SK-N-SH treated with all-trans-retinoic acid at 6 μM for 48 hours (cell line): ENCODE measurements at regions not wholly inside any gene's neighbourhood (a gene's known extent, or its start where the extent isn't known, plus 50 kb on each side); places are given as distances from the start of the nearest gene placed in this dataset.

Source experiments
- ATAC-seq: fragments of 200-7000 bp; cut with Tn5 transposase; 3 replicates; pipeline ENCODE4 v1.9.1; 2020; ENCODE audit warnings: mild to moderate bottlenecking, moderate library complexity
- ARNTL ChIP-seq: fragments of 450-650 bp; formaldehyde crosslinking; IDR thresholded peaks from 2 replicates; pipeline ENCODE4 v1.5.0; 2020; ENCODE audit warnings: low read depth, mild to moderate bottlenecking, moderate library complexity, borderline replicate concordance
- BACH2 ChIP-seq: fragments of 250-450 bp; sonication (Bioruptor Pico); IDR thresholded peaks from 2 replicates; pipeline ENCODE4 v1.9.0; 2021; ENCODE audit warnings: mild to moderate bottlenecking, borderline replicate concordance
- CREB5 ChIP-seq: fragments of 250-450 bp; sonication (Bioruptor Pico); IDR thresholded peaks from 2 replicates; pipeline ENCODE4 v1.5.1; 2020; ENCODE audit warnings: low read depth, mild to moderate bottlenecking, moderate library complexity
- CSDC2 ChIP-seq: fragments of 250-450 bp; sonication (Bioruptor Pico); IDR thresholded peaks from 2 replicates; pipeline ENCODE4 v1.5.0; 2020; ENCODE audit warnings: mild to moderate bottlenecking, moderate library complexity
- CSRNP3 ChIP-seq: fragments of 250-450 bp; sonication (Bioruptor Pico); IDR thresholded peaks from 2 replicates; pipeline ENCODE4 v1.5.1; 2021; ENCODE audit warnings: mild to moderate bottlenecking, moderate library complexity
- ESRRG ChIP-seq: fragments of 250-450 bp; sonication (Bioruptor Pico); IDR thresholded peaks from 2 replicates; pipeline ENCODE4 v1.6.1; 2021; ENCODE audit warnings: mild to moderate bottlenecking
- GLIS3 ChIP-seq: fragments of 250-450 bp; sonication (Bioruptor Pico); IDR thresholded peaks from 2 replicates; pipeline ENCODE4 v1.5.0; 2020; ENCODE audit warnings: mild to moderate bottlenecking, moderate library complexity
- ISL1 ChIP-seq: fragments of 250-450 bp; sonication (Bioruptor Pico); IDR thresholded peaks from 2 replicates; pipeline ENCODE4 v2.1.2; 2022; ENCODE audit warnings: mild to moderate bottlenecking, moderate library complexity
- OSR1 ChIP-seq: fragments of 250-450 bp; sonication (Bioruptor Pico); IDR thresholded peaks from 2 replicates; pipeline ENCODE4 v1.8.0; 2022; ENCODE audit warnings: moderate library complexity, mild to moderate bottlenecking, inconsistent platforms
- PPARA ChIP-seq: fragments of 250-450 bp; sonication (Bioruptor Pico); IDR thresholded peaks from 2 replicates; pipeline ENCODE4 v1.5.0; 2020; ENCODE audit warnings: mild to moderate bottlenecking, borderline replicate concordance
- RARB ChIP-seq: fragments of 250-450 bp; sonication (Bioruptor Pico); IDR thresholded peaks from 2 replicates; pipeline ENCODE4 v1.8.0; 2021; ENCODE audit warnings: mild to moderate bottlenecking, moderate library complexity
- SNAI2 ChIP-seq: fragments of 250-450 bp; sonication (Bioruptor Pico); IDR thresholded peaks from 2 replicates; pipeline ENCODE4 v1.5.0; 2020; ENCODE audit warnings: mild to moderate bottlenecking, moderate library complexity
- TCF4 ChIP-seq: fragments of 250-450 bp; sonication (Bioruptor Pico); IDR thresholded peaks from 2 replicates; pipeline ENCODE4 v1.8.0; 2021; ENCODE audit warnings: mild to moderate bottlenecking, moderate library complexity, borderline replicate concordance
- TOX ChIP-seq: fragments of 250-450 bp; sonication (Bioruptor Pico); IDR thresholded peaks from 2 replicates; pipeline ENCODE4 v1.8.0; 2021; ENCODE audit warnings: mild to moderate bottlenecking, moderate library complexity, borderline replicate concordance
- ZC3H10 ChIP-seq: fragments of 250-450 bp; sonication (Bioruptor Pico); IDR thresholded peaks from 2 replicates; pipeline ENCODE4 v1.5.1; 2021; ENCODE audit warnings: mild to moderate bottlenecking, moderate library complexity
- ZFP3 ChIP-seq: fragments of 250-450 bp; sonication (Bioruptor Pico); IDR thresholded peaks from 2 replicates; pipeline ENCODE4 v1.5.0; 2020; ENCODE audit warnings: mild to moderate bottlenecking, moderate library complexity
- ZFP30 ChIP-seq: fragments of 450-650 bp; formaldehyde crosslinking; IDR thresholded peaks from 2 replicates; pipeline ENCODE4 v1.5.0; 2022; ENCODE audit warnings: mild to moderate bottlenecking, moderate library complexity
- ZNF565 ChIP-seq: fragments of 450-650 bp; formaldehyde crosslinking; conservative IDR thresholded peaks from 2 replicates; pipeline ENCODE4 v1.5.0; 2020; ENCODE audit warnings: low read depth, mild to moderate bottlenecking, moderate library complexity
- ZNF70 ChIP-seq: fragments of 450-650 bp; formaldehyde crosslinking; IDR thresholded peaks from 2 replicates; pipeline ENCODE4 v1.5.0; 2020; ENCODE audit warnings: mild to moderate bottlenecking, moderate library complexity
- ZNF8 ChIP-seq: fragments of 450-650 bp; formaldehyde crosslinking; IDR thresholded peaks from 2 replicates; pipeline ENCODE4 v1.5.0; 2020; ENCODE audit warnings: mild to moderate bottlenecking, moderate library complexity
- TF ChIP-seq, protein P1 (sequence below): fragments of 250-450 bp; sonication (Bioruptor Pico); IDR thresholded peaks from 2 replicates; pipeline ENCODE4 v1.5.0; 2020; ENCODE audit warnings: mild to moderate bottlenecking, moderate library complexity
- TF ChIP-seq, protein P2 (sequence below): fragments of 250-450 bp; sonication (Bioruptor Pico); IDR thresholded peaks from 2 replicates; pipeline ENCODE4 v1.8.0; 2021; ENCODE audit warnings: low read depth, mild to moderate bottlenecking, moderate library complexity, borderline replicate concordance

- ATAC-seq, result no peak
- no peak for TF ChIP-seq CREB5 (CRISPR knock-in tag)
- TF ChIP-seq TCF4 (CRISPR knock-in tag), result no peak
- no peak for TF ChIP-seq ISL1
- TF ChIP-seq ARNTL (CRISPR knock-in tag), result no peak
- no peak for TF ChIP-seq ZC3H10 (CRISPR knock-in tag)
- no peak for TF ChIP-seq OSR1
- TF ChIP-seq RARB (CRISPR knock-in tag), result no peak
- TF ChIP-seq SNAI2 (CRISPR knock-in tag), result no peak
- no peak for TF ChIP-seq PPARA
- TF ChIP-seq BACH2, result no peak
- TF ChIP-seq ZFP30 (CRISPR knock-in tag), result no peak
- no peak for TF ChIP-seq ZNF565 (CRISPR knock-in tag)
- no peak for TF ChIP-seq ZNF70 (CRISPR knock-in tag)
- TF ChIP-seq CSRNP3 (CRISPR knock-in tag), result no peak
- no peak for TF ChIP-seq TOX (CRISPR knock-in tag)
- TF ChIP-seq, protein P1, sequence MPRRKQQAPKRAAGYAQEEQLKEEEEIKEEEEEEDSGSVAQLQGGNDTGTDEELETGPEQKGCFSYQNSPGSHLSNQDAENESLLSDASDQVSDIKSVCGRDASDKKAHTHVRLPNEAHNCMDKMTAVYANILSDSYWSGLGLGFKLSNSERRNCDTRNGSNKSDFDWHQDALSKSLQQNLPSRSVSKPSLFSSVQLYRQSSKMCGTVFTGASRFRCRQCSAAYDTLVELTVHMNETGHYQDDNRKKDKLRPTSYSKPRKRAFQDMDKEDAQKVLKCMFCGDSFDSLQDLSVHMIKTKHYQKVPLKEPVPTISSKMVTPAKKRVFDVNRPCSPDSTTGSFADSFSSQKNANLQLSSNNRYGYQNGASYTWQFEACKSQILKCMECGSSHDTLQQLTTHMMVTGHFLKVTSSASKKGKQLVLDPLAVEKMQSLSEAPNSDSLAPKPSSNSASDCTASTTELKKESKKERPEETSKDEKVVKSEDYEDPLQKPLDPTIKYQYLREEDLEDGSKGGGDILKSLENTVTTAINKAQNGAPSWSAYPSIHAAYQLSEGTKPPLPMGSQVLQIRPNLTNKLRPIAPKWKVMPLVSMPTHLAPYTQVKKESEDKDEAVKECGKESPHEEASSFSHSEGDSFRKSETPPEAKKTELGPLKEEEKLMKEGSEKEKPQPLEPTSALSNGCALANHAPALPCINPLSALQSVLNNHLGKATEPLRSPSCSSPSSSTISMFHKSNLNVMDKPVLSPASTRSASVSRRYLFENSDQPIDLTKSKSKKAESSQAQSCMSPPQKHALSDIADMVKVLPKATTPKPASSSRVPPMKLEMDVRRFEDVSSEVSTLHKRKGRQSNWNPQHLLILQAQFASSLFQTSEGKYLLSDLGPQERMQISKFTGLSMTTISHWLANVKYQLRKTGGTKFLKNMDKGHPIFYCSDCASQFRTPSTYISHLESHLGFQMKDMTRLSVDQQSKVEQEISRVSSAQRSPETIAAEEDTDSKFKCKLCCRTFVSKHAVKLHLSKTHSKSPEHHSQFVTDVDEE (CRISPR knock-in tag), result no peak
- TF ChIP-seq ESRRG, result no peak
- no peak for TF ChIP-seq GLIS3 (CRISPR knock-in tag)
- TF ChIP-seq, protein P2, sequence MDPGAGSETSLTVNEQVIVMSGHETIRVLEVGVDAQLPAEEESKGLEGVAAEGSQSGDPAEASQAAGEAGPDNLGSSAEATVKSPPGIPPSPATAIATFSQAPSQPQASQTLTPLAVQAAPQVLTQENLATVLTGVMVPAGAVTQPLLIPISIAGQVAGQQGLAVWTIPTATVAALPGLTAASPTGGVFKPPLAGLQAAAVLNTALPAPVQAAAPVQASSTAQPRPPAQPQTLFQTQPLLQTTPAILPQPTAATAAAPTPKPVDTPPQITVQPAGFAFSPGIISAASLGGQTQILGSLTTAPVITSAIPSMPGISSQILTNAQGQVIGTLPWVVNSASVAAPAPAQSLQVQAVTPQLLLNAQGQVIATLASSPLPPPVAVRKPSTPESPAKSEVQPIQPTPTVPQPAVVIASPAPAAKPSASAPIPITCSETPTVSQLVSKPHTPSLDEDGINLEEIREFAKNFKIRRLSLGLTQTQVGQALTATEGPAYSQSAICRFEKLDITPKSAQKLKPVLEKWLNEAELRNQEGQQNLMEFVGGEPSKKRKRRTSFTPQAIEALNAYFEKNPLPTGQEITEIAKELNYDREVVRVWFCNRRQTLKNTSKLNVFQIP (CRISPR knock-in tag), result no peak
- TF ChIP-seq ZNF8 (CRISPR knock-in tag), result no peak
- TF ChIP-seq, all 23 proteins: peak for 0
These were observed 56.5 kb upstream of the NKX1-1 start for GRCh38 chr4:1462768-1463075.

GRCh38 chr4:1462009-1462767 is 55.9 kb upstream of the NKX1-1 start:
- TF ChIP-seq ZFP30 (CRISPR knock-in tag), result no peak
- no peak for TF ChIP-seq RARB (CRISPR knock-in tag)
- no peak for TF ChIP-seq BACH2
- TF ChIP-seq, protein P2 (CRISPR knock-in tag), result no peak
- no peak for TF ChIP-seq CSDC2 (CRISPR knock-in tag)
- TF ChIP-seq ZC3H10 (CRISPR knock-in tag), result no peak
- TF ChIP-seq ZFP3 (CRISPR knock-in tag), result no peak
- no peak for TF ChIP-seq CSRNP3 (CRISPR knock-in tag)
- no peak for TF ChIP-seq ZNF8 (CRISPR knock-in tag)
- TF ChIP-seq, protein P1 (CRISPR knock-in tag), result no peak
- TF ChIP-seq TOX (CRISPR knock-in tag), result no peak
- TF ChIP-seq, all 23 proteins: peak for 0
- no peak for ATAC-seq
